AG04449 (cell line): ENCODE measurements at regions not wholly inside any gene's neighbourhood (a gene's known extent, or its start where the extent isn't known, plus 50 kb on each side); places are given as distances from the start of the nearest gene placed in this dataset.

Experiments
- CTCF ChIA-PET: fragments of 350-600 bp; formaldehyde crosslinking; extraction: SDS; loops from one replicate; lab custom pipeline; 2021; ENCODE audit warnings: antibody characterized with exemption; lab: Yijun Ruan, JAX
- POLR2A ChIA-PET: fragments of 400-600, 350-600 bp; formaldehyde crosslinking; extraction: SDS; loops from one replicate; lab custom pipeline; 2020; ENCODE audit warnings: antibody characterized with exemption, inconsistent platforms; lab: Yijun Ruan, JAX
- DNase-seq: peaks from one replicate; pipeline ENCODE4 v3.0.0-alpha.2; 2010; ENCODE audit warnings: low read depth, low spot score
- H3K4me3 ChIP-seq: 2 replicates; pipeline ENCODE4 v1.5.1; 2011; ENCODE audit warnings: low read depth, mild to moderate bottlenecking, control low read depth, low read length
- TF ChIP-seq, protein P1 (sequence below): IDR thresholded peaks from one replicate; pipeline ENCODE4 v1.5.1; 2011; ENCODE audit warnings: mild to moderate bottlenecking, moderate library complexity, low read length, control low read depth, inconsistent platforms; ENCODE audit not compliant: insufficient read depth; ENCODE audit errors: missing control alignments

DNA sequence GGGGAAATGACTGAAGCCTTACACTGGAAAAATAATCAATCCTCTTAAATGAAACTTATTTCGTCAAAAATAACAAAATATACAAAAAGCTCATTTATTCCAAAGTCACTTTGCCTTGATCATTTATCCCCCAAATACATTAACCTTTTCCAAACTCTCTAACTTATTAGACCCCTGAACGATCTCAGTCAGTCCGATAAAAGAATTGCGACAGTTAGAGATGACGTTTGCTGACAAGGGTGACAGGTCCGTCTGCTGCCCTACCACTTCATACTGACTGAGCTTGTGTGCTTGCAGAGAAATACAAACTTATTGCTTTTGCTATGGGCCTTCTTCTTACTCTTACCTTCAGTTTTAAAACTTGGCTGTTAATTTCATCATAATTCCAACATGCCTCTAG, 169.7 kb downstream of the ZDHHC21 start:
- TF ChIP-seq, protein P1, sequence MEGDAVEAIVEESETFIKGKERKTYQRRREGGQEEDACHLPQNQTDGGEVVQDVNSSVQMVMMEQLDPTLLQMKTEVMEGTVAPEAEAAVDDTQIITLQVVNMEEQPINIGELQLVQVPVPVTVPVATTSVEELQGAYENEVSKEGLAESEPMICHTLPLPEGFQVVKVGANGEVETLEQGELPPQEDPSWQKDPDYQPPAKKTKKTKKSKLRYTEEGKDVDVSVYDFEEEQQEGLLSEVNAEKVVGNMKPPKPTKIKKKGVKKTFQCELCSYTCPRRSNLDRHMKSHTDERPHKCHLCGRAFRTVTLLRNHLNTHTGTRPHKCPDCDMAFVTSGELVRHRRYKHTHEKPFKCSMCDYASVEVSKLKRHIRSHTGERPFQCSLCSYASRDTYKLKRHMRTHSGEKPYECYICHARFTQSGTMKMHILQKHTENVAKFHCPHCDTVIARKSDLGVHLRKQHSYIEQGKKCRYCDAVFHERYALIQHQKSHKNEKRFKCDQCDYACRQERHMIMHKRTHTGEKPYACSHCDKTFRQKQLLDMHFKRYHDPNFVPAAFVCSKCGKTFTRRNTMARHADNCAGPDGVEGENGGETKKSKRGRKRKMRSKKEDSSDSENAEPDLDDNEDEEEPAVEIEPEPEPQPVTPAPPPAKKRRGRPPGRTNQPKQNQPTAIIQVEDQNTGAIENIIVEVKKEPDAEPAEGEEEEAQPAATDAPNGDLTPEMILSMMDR = no peak
- DNase-seq = no peak
- no peak overlapping the region for H3K4me3 ChIP-seq
- ChIA-PET POLR2A (no interaction called here), CTCF (no interaction called here)

DNA sequence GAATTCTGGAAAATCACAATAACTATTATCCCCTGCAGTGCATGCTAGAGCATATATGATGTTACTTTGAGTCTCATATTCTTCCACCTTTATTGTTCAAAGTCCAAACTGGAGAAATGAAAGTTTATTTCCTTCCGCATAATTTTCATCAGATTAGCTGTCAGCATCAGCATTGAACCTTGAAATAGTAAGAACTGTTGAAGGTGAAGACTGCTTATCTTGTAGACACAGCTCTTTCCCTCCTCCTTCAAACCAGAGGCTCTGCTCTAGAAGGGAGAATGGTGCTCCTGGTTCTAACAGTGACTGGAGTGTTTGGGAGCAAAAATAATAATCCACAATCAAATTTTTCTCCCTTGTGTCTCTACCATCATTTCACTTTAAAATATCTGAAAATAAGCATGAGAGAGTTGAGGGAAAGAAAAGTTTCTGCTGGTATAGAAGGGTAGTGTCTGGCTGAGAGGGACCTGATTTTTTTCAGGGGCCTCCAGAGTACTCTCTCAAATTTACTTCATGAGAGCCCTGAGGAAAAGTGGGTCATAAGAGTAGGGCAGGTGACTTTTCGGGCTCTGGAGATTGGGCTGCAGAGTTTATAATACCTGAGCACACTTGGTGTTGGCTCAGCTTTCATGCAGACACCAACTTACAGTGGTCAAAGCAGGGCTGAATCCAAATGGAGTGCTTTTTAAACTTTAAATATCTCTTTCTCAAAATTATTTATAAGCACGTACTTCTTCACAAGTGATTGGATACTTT, 170.4 kb downstream of the ZDHHC21 start:
- POLR2A ChIA-PET = no interaction called here
- TF ChIP-seq, protein P1 = no peak
- CTCF ChIA-PET = no interaction called here

DNA sequence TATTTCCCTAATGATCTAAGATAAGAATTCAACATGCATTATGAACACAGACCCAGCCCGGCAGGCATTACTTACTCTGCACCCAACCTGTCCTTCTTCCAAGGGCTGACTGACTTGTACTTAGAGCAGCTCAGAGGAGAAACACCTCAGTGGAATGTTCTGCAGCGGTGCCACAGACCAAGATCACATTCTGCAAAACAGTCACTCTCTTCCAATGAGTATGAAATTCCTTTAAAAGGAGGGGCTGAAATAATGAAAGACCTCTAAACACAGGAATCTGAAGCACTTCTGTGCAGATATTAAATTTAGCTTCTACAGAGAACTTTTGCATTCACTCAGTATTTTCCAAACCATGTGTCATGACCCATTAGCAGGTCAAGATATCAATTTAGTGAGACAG, 172.9 kb downstream of the ZDHHC21 start:
- CTCF ChIA-PET = no interaction called here
- no peak for DNase-seq
- H3K4me3 ChIP-seq = no peak overlapping the region
- POLR2A ChIA-PET = no interaction called here
- TF ChIP-seq, protein P1 = no peak

More for the DNA sequence above, 170.4 kb downstream of the ZDHHC21 start:
- no peak overlapping the region for H3K4me3 ChIP-seq
- DNase-seq = no peak

DNA sequence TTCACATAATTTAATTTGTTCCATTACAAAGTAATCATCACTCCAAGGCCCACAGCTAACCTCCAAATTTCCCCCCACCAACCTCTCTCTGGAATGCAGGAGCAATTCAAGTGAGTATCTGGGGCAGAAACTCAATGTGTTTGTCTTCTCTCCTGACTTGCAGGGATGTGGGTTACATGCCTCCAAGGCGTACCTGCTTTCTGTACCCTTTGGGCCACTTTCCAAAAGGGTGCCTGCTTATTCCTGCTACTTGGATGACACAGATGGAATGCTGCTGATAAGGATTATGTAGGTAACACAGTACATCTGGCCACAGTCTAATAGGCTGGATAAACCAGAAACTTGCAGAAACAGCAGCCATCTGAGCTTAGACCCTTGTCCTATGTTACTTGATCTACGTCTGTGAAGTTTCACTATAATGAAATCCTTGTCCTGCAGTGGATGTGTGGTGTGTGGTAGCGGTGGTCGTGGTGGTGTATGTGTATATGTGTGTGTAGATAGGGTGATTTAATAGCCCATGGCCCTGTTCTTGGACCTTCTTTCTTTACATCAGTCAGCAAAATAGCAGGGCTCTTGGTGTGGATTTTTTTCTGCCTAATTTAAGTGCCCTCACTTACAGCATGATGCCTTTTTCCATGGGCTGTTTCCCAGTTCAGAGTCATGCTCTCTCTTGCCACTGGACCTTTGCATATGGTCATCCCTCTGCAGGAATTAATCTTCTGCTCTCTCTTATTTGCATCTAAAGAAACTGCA, 175.9 kb downstream of the ZDHHC21 start:
- no peak for DNase-seq
- H3K4me3 ChIP-seq = no peak overlapping the region
- ChIA-PET CTCF (no interaction called here), POLR2A (no interaction called here)
- TF ChIP-seq, protein P1 = no peak

DNA sequence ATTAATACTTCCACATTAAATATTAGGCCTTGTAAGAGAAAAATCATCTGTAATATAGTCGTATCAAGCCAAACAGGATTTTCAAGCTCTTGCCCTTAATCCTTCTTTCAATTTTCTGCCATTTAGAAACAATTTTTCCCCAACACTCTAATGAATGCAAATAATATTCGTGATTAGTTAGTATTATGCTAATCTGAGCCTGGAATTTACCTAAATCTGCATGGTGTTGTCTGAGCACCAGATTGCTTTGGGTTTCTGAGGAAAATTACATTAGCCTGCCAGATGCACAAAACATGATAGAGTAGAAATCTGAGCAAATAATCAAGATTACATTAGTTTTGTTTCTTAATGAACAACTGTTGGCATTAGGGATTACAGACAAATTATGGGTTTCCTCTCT, 176.6 kb downstream of the ZDHHC21 start:
- ChIA-PET POLR2A (no interaction called here), CTCF (no interaction called here)
- TF ChIP-seq, protein P1 = no peak
- H3K4me3 ChIP-seq = no peak overlapping the region
- DNase-seq = no peak

DNA sequence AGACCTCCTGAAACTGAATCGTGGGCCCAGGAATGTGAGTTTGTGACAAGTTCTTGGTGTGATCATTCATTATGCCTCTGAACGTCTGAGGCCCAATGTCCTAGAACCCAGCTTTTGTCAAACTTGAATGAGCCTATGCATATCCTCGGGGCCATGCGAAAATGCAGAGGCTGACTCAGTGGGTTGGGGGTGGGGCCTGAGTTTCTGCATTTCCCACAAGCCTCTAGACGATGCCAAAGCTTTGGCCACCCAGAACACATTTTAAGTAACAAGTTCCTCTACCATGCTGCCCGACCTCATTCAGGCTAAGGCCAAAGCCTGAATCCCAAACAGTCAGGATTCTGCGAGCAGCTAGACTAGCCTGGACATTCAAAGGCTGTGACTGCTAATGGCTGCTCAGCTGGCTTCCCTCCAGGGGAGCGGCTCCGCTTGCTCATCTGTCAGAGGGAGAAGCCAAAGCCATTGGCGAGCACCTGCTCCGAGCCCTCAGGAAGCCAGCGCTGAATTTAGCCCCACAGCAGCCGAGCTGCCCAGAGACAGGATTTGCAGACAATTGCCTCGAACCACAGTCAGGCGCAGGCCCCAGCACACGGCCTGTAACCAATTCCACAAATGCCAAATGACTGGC, 177.5 kb downstream of the ZDHHC21 start:
- H3K4me3 ChIP-seq = no peak overlapping the region
- POLR2A ChIA-PET = no interaction called here
- CTCF ChIA-PET = no interaction called here
- TF ChIP-seq, protein P1 = no peak
- no peak for DNase-seq
